Lower leg skin (tissue), 4 donors: ENCODE measurements at regions not wholly inside any gene's neighbourhood (a gene's known extent, or its start where the extent isn't known, plus 50 kb on each side); places are given as distances from the start of the nearest gene placed in this dataset.
A peak's percentile ranks its signal among the peaks of the same experiment; 100 is the strongest.

ENCODE experiments used
- DNase-seq, 2 donors: peaks; one replicate each; pipeline ENCODE4 v3.0.0-alpha.2; 2019; ENCODE audit warnings: low spot score in 2 of 2
- H3K4me3 ChIP-seq: fragments of 200-600 bp; sonication (generic); 2 replicates; pipeline ENCODE4 v1.5.1; 2017; ENCODE audit warnings: mild to moderate bottlenecking, low read depth; ENCODE audit not compliant: poor library complexity, severe bottlenecking
- CTCF ChIP-seq, 3 donors: fragments of 450-650 bp; IDR thresholded peaks; one replicate each; pipeline ENCODE4 v1.5.1; 2016; ENCODE audit warnings: antibody characterized with exemption in 3 of 3, mild to moderate bottlenecking in 3 of 3, moderate library complexity in 2 of 3
- POLR2A ChIP-seq, 2 donors: fragments of 450-650 bp; IDR thresholded peaks; one replicate each; pipeline ENCODE4 v1.6.1; 2016 to 2017; ENCODE audit warnings: antibody characterized with exemption in 2 of 2, mild to moderate bottlenecking in 1 of 2, moderate library complexity in 1 of 2
- WGBS, 2 donors: methylation state at CpG; one replicate each; pipeline ENCODE4 v1.1.5; 2018; 5-methylcytosine and 5-hydroxymethylcytosine counted together
- intact Hi-C: fragments of 100-400 bp; cut with DNase I; formaldehyde crosslinking; loops from one replicate; pipeline ENCODE4 v1.15.0; 2023; ENCODE audit warnings: low total_unique reads

- 60 to 77% methylated on average over 5 of the region's 5 CpGs for WGBS, 2 donors
- peak in 1 of 2 donors; percentile 25 for DNase-seq
- TF ChIP-seq CTCF (IDR thresholded peaks at IDR 0.05): no peak
- TF ChIP-seq POLR2A (IDR thresholded peaks at IDR 0.05): no peak
- no peak overlapping the region for H3K4me3 ChIP-seq
- intact Hi-C loops: no loop called here
Observed at GRCh38 chr20:46802722-46803121, 91.9 kb upstream of the EYA2 start.

- H3K4me3 ChIP-seq: no peak overlapping the region
- intact Hi-C loops: no loop called here
- 81 to 83% methylated on average over 12 of the region's 12 CpGs for WGBS, 2 donors
- TF ChIP-seq POLR2A (IDR thresholded peaks at IDR 0.05): no peak
- no peak for TF ChIP-seq CTCF (IDR thresholded peaks at IDR 0.05)
- peak in 1 of 2 donors; percentile 64 for DNase-seq
Observed at GRCh38 chr20:46803123-46804020, 91.3 kb upstream of the EYA2 start.

GRCh38 chr20:46804126-46804525 is 90.5 kb upstream of the EYA2 start:
- DNase-seq: no peak
- no peak overlapping the region for H3K4me3 ChIP-seq
- intact Hi-C loops: no loop called here
- 85 to 93% methylated on average over 3 of the region's 3 CpGs for WGBS, 2 donors
- TF ChIP-seq CTCF (IDR thresholded peaks at IDR 0.05) (no peak), POLR2A (IDR thresholded peaks at IDR 0.05) (no peak)

GRCh38 chr20:46805836-46806235 is 88.8 kb upstream of the EYA2 start:
- H3K4me3 ChIP-seq: no peak overlapping the region
- intact Hi-C loops: no loop called here
- WGBS, 2 donors: 95% methylated on average over 9 of the region's 9 CpGs
- peak in 1 of 2 donors; percentile 64 for DNase-seq
- TF ChIP-seq CTCF (IDR thresholded peaks at IDR 0.05) (no peak), POLR2A (IDR thresholded peaks at IDR 0.05) (no peak)

- H3K4me3 ChIP-seq: no peak overlapping the region
- intact Hi-C loops: no loop called here
- DNase-seq: peak in 1 of 2 donors; percentile 70
- TF ChIP-seq CTCF (IDR thresholded peaks at IDR 0.05) (no peak), POLR2A (IDR thresholded peaks at IDR 0.05) (no peak)
- 67 to 74% methylated on average over 6 of the region's 6 CpGs for WGBS, 2 donors
Observed at GRCh38 chr20:46807998-46808397, 86.6 kb upstream of the EYA2 start.
